ENCODE measurements at regions not wholly inside any gene's neighbourhood (a gene's known extent, or its start where the extent isn't known, plus 50 kb on each side); places are given as distances from the start of the nearest gene placed in this dataset.

- Histone ChIP-seq H3K27ac (replicated peaks) (no peak overlapping the region), H3K4me3 (replicated peaks; ENCODE audit: insufficient read depth, low read length) (no peak overlapping the region), H3K27me3 (ENCODE audit: insufficient read depth, poor library complexity, severe bottlenecking) (no peaks in the 10 kb centered on the region)
- no peak for DNase-seq (ENCODE audit: low read depth in 1 of 2, low spot score in 1 of 2)
- TF ChIP-seq CTCF (IDR thresholded peaks at IDR 0.05; ENCODE audit: insufficient read depth, low read length), result no peak
- TF ChIP-seq SPI1 (IDR thresholded peaks at IDR 0.05; ENCODE audit: borderline replicate concordance, low read depth), result no peak
- TF ChIP-seq REST (IDR thresholded peaks at IDR 0.05; ENCODE audit: insufficient replicate concordance, low read depth), result no peak
- TF ChIP-seq GABPA (IDR thresholded peaks at IDR 0.05; ENCODE audit: low read depth), result no peak
- no peak for TF ChIP-seq POLR2AphosphoS5 (IDR thresholded peaks at IDR 0.05; ENCODE audit: low read depth)
These were observed 728.3 kb downstream of the EPHA7 start for GRCh38 chr6:92690997-92691599.

- TF ChIP-seq REST (IDR thresholded peaks at IDR 0.05; ENCODE audit: insufficient replicate concordance, low read depth) (no peak), GABPA (IDR thresholded peaks at IDR 0.05; ENCODE audit: low read depth) (no peak), POLR2AphosphoS5 (IDR thresholded peaks at IDR 0.05; ENCODE audit: low read depth) (peak; percentile 71), CTCF (IDR thresholded peaks at IDR 0.05; ENCODE audit: insufficient read depth, low read length) (no peak), SPI1 (IDR thresholded peaks at IDR 0.05; ENCODE audit: borderline replicate concordance, low read depth) (no peak; the same call in 1 of the 2 replicates)
- H3K27ac ChIP-seq (replicated peaks), result no peak overlapping the region
- H3K27me3 ChIP-seq (ENCODE audit: insufficient read depth, poor library complexity, severe bottlenecking), result no peaks in the 10 kb centered on the region
- H3K4me3 ChIP-seq (replicated peaks; ENCODE audit: insufficient read depth, low read length), result no peak overlapping the region
- DNase-seq (ENCODE audit: low read depth in 1 of 2, low spot score in 1 of 2), result peak; percentile 3 to 85
These were observed 731.0 kb downstream of the EPHA7 start for GRCh38 chr6:92688342-92688741.

- H3K27ac ChIP-seq (replicated peaks), result no peak overlapping the region
- DNase-seq (ENCODE audit: low read depth in 1 of 2, low spot score in 1 of 2), result no peak
- H3K27me3 ChIP-seq (ENCODE audit: insufficient read depth, poor library complexity, severe bottlenecking), result no peaks in the 10 kb centered on the region
- no peak overlapping the region for H3K4me3 ChIP-seq (replicated peaks; ENCODE audit: insufficient read depth, low read length)
- TF ChIP-seq SPI1 (IDR thresholded peaks at IDR 0.05; ENCODE audit: borderline replicate concordance, low read depth) (no peak), CTCF (IDR thresholded peaks at IDR 0.05; ENCODE audit: insufficient read depth, low read length) (no peak), GABPA (IDR thresholded peaks at IDR 0.05; ENCODE audit: low read depth) (no peak), REST (IDR thresholded peaks at IDR 0.05; ENCODE audit: insufficient replicate concordance, low read depth) (no peak), POLR2AphosphoS5 (IDR thresholded peaks at IDR 0.05; ENCODE audit: low read depth) (no peak)
These were observed 732.1 kb downstream of the EPHA7 start for GRCh38 chr6:92687278-92687677.
